HCT116 (cell line): ENCODE measurements at regions not wholly inside any gene's neighbourhood (a gene's known extent, or its start where the extent isn't known, plus 50 kb on each side); places are given as distances from the start of the nearest gene placed in this dataset.

Source experiments
- ATAC-seq: fragments of 200-7000 bp; cut with Tn5 transposase; 2 replicates; pipeline ENCODE4 v1.9.1; 2020; ENCODE audit warnings: mild to moderate bottlenecking, moderate library complexity
- BruUV-seq: library from RNA; stranded (reverse); fragments of 400-500 nt; replicated peaks from 2 replicates; lab custom pipeline; 2021; lab: Mats Ljungman, UMichigan
- CTCF ChIA-PET: fragments of 300-600 bp; sonication (Branson Sonifier 250); formaldehyde crosslinking; loops from one replicate; lab custom pipeline; 2021; ENCODE audit warnings: antibody characterized with exemption; lab: Charles Lee
- POLR2A ChIA-PET: fragments of 300-600, 350-600 bp; sonication (Branson Sonifier 250); formaldehyde crosslinking; loops from one replicate; lab custom pipeline; 2021; ENCODE audit warnings: antibody characterized with exemption; lab: Charles Lee
- RAD21 ChIA-PET, 2 experiments: fragments of 300-600 bp; sonication (Branson Sonifier 250); formaldehyde crosslinking; loops; one replicate each; lab custom pipeline; 2023; ENCODE audit warnings: low total read pairs in 2 of 2; ENCODE audit not compliant: uncharacterized antibody in 2 of 2, unreplicated experiment in 2 of 2, low non-redundant PET in 1 of 2; lab: Charles Lee
- DNase-seq: peaks from one replicate; pipeline ENCODE4 v3.0.0-alpha.2; 2010; ENCODE audit warnings: low read depth, low spot score
- H2AFZ ChIP-seq: fragments of 200-600 bp; shearing (Covaris generic), sonication (generic); 2 replicates; pipeline ENCODE4 v1.6.1; 2017; ENCODE audit warnings: low read depth, mixed run types, mixed read lengths, antibody characterized with exemption, low read length; ENCODE audit not compliant: poor library complexity, severe bottlenecking
- H3K27ac ChIP-seq: 2 replicates; pipeline ENCODE4 v1.5.1; 2012; ENCODE audit warnings: low read depth, low read length
- H3K27me3 ChIP-seq: fragments of 200-600 bp; sonication (generic); 2 replicates; pipeline ENCODE4 v1.6.1; 2016; ENCODE audit warnings: mixed run types, low read length, mixed read lengths; ENCODE audit not compliant: insufficient read depth
- H3K36me3 ChIP-seq, 2 experiments: fragments of 200-500 bp in 1 of 2; fragments of 200-600 bp in 1 of 2; sonication (Bioruptor generic) in 1 of 2; sonication (generic) in 1 of 2; 2 replicates each; pipeline versions ENCODE4 v1.5.1 to v1.6.1; 2014 to 2016; ENCODE audit warnings: low read length in 2 of 2, inconsistent platforms in 1 of 2, mixed read lengths in 1 of 2, mixed run types in 1 of 2; ENCODE audit not compliant: insufficient read depth in 2 of 2, control insufficient read depth in 1 of 2
- H3K4me1 ChIP-seq, 2 experiments: fragments of 200-600 bp in 1 of 2; sonication (generic) in 1 of 2; 2 replicates each; pipeline versions ENCODE4 v1.5.1 to v1.6.1; 2012 to 2017; ENCODE audit warnings: low read length in 2 of 2, inconsistent platforms in 1 of 2, mild to moderate bottlenecking in 1 of 2, mixed read lengths in 1 of 2, mixed run types in 1 of 2, moderate library complexity in 1 of 2; ENCODE audit not compliant: insufficient read depth in 2 of 2, control insufficient read depth in 1 of 2
- H3K4me2 ChIP-seq: fragments of 200-600 bp; sonication (generic); 2 replicates; pipeline ENCODE4 v1.6.1; 2017; ENCODE audit warnings: mixed run types, low read length, mixed read lengths
- H3K4me3 ChIP-seq, 2 experiments: fragments of 200-600 bp in 1 of 2; sonication (generic) in 1 of 2; replicated peaks in 1 of 2; 2 replicates each; pipeline ENCODE4 v1.5.1; 2011 to 2016; ENCODE audit warnings: low read length in 2 of 2, control low read depth in 1 of 2, low read depth in 1 of 2, mild to moderate bottlenecking in 1 of 2, mixed read lengths in 1 of 2, mixed run types in 1 of 2
- H3K79me2 ChIP-seq: fragments of 200-600 bp; sonication (generic); 2 replicates; pipeline ENCODE4 v1.6.1; 2017; ENCODE audit warnings: mild to moderate bottlenecking, mixed run types, low read length, moderate library complexity, mixed read lengths; ENCODE audit not compliant: insufficient read depth
- H3K9ac ChIP-seq: fragments of 200-600 bp; sonication (generic); 2 replicates; pipeline ENCODE4 v1.6.1; 2016; ENCODE audit warnings: low read length, mixed read lengths
- H3K9me2 ChIP-seq: fragments of 200-600 bp; sonication (generic), shearing (Covaris generic); 2 replicates; pipeline ENCODE4 v1.6.1; 2017; ENCODE audit warnings: mixed run types, mild to moderate bottlenecking, moderate library complexity; ENCODE audit not compliant: insufficient read depth
- H3K9me3 ChIP-seq, 2 experiments: fragments of 200-500 bp in 1 of 2; fragments of 200-600 bp in 1 of 2; sonication (Bioruptor generic) in 1 of 2; sonication (generic) in 1 of 2; 2 replicates each; pipeline ENCODE4 v1.6.1; 2014 to 2017; ENCODE audit warnings: low read length in 2 of 2, mixed read lengths in 2 of 2, inconsistent platforms in 1 of 2, low read depth in 1 of 2, mild to moderate bottlenecking in 1 of 2, mixed run types in 1 of 2, moderate library complexity in 1 of 2; ENCODE audit not compliant: control insufficient read depth in 1 of 2, insufficient read depth in 1 of 2
- H4K20me1 ChIP-seq: fragments of 200-600 bp; sonication (generic), shearing (Covaris generic); 2 replicates; pipeline ENCODE4 v1.6.1; 2017; ENCODE audit warnings: mixed run types, mild to moderate bottlenecking, moderate library complexity; ENCODE audit not compliant: insufficient read depth
- EGR1 ChIP-seq: IDR thresholded peaks from 2 replicates; pipeline ENCODE4 v1.6.1; 2012; ENCODE audit warnings: low read depth
- EZH2 ChIP-seq: fragments of 200-600 bp; sonication (generic); IDR thresholded peaks from 2 replicates; pipeline ENCODE4 v1.6.1; 2017; ENCODE audit warnings: antibody characterized with exemption, mixed run types
- EZH2phosphoT487 ChIP-seq: fragments of 200-600 bp; IDR thresholded peaks from 2 replicates; pipeline ENCODE4 v1.6.1; 2018; ENCODE audit warnings: antibody characterized with exemption, borderline replicate concordance
- JUND ChIP-seq: IDR thresholded peaks from 2 replicates; pipeline ENCODE4 v1.6.1; 2012
- POLR2A ChIP-seq: IDR thresholded peaks from 2 replicates; pipeline ENCODE4 v1.7.0; 2011; ENCODE audit warnings: borderline replicate concordance; ENCODE audit not compliant: insufficient read depth, insufficient read length; ENCODE audit errors: extremely low read depth
- RAD21 ChIP-seq: IDR thresholded peaks from 2 replicates; pipeline ENCODE4 v1.6.1; 2012; ENCODE audit warnings: low read depth, mild to moderate bottlenecking
- SRF ChIP-seq: IDR thresholded peaks from 2 replicates; pipeline ENCODE4 v1.6.1; 2012; ENCODE audit warnings: low read depth
- YY1 ChIP-seq: IDR thresholded peaks from 2 replicates; pipeline ENCODE4 v1.6.1; 2011; ENCODE audit warnings: low read length, low read depth, moderate library complexity, mild to moderate bottlenecking; ENCODE audit not compliant: insufficient replicate concordance; ENCODE audit errors: extremely low read depth
- ZFX ChIP-seq: fragments of 450-650 bp; IDR thresholded peaks from 2 replicates; pipeline ENCODE4 v1.6.1; 2017
- intact Hi-C: fragments of 100-400 bp; cut with micrococcal nuclease; formaldehyde crosslinking; loops from 2 replicates; pipeline ENCODE4 v1.10.0; 2022
- TF ChIP-seq, protein P1 (sequence below): IDR thresholded peaks from 2 replicates; pipeline ENCODE4 v1.6.1; 2011; ENCODE audit warnings: mild to moderate bottlenecking, low read length, moderate library complexity; ENCODE audit not compliant: insufficient replicate concordance; ENCODE audit errors: extremely low read depth

DNA sequence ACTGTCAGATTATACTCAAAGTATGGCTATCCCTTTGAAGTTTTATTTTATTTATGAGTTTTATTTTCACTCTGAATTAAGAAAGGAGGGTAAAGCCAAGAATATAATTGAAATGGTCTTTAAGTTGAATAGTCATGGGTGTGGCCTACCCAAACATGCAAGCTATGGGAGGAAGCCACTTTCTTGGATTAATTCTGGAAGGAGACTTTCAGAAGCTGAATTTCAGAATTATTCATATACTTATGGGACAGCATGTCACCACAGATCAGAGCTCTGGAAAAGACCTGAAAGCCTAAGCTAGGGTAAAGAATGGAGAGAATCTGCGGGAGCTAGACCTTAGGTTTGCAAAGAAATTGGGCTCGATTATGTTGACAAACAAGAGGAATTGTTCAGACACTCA lies 242.4 kb upstream of the FKBP1C start:
- ATAC-seq (no peak), DNase-seq (no peak)
- Histone ChIP-seq H4K20me1 (no peaks in the 10 kb centered on the region), H3K36me3 (no peaks in the 10 kb centered on the region), H3K4me1 (no peaks in the 10 kb centered on the region), H3K79me2 (no peaks in the 10 kb centered on the region), H3K4me2 (no peak overlapping the region), H3K9me2 (no peaks in the 10 kb centered on the region), H3K4me3 (no peak overlapping the region), H2AFZ (no peak overlapping the region), H3K9ac (no peak overlapping the region), H3K27ac (no peak overlapping the region), H3K9me3 (no peaks in the 10 kb centered on the region), H3K27me3 (no peaks in the 10 kb centered on the region)
- no TSS peak for BruUV-seq
- ChIA-PET POLR2A (no interaction called here), CTCF (no interaction called here), RAD21 (no interaction called here)
- intact Hi-C loops = no loop called here
- TF ChIP-seq EZH2 (no peak), SRF (no peak), JUND (no peak), EZH2phosphoT487 (no peak), ZFX (no peak), POLR2A (no peak), EGR1 (no peak), RAD21 (no peak), YY1 (no peak)
- TF ChIP-seq, protein P1, sequence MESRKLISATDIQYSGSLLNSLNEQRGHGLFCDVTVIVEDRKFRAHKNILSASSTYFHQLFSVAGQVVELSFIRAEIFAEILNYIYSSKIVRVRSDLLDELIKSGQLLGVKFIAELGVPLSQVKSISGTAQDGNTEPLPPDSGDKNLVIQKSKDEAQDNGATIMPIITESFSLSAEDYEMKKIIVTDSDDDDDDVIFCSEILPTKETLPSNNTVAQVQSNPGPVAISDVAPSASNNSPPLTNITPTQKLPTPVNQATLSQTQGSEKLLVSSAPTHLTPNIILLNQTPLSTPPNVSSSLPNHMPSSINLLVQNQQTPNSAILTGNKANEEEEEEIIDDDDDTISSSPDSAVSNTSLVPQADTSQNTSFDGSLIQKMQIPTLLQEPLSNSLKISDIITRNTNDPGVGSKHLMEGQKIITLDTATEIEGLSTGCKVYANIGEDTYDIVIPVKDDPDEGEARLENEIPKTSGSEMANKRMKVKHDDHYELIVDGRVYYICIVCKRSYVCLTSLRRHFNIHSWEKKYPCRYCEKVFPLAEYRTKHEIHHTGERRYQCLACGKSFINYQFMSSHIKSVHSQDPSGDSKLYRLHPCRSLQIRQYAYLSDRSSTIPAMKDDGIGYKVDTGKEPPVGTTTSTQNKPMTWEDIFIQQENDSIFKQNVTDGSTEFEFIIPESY = no peak
